ENCODE measurements at regions not wholly inside any gene's neighbourhood (a gene's known extent, or its start where the extent isn't known, plus 50 kb on each side); places are given as distances from the start of the nearest gene placed in this dataset.

GRCh38 chr5:130965360-130965759 lies 199.7 kb downstream of the HINT1 start:
- TF ChIP-seq POLR2AphosphoS5 (IDR thresholded peaks at IDR 0.05), result no peak
- TF ChIP-seq CTCF (IDR thresholded peaks at IDR 0.05), result no peak
- TF ChIP-seq EP300 (IDR thresholded peaks at IDR 0.05), result no peak
- TF ChIP-seq POLR2A (IDR thresholded peaks at IDR 0.05), result no peak
